Muscle of back (tissue), 3 donors: ENCODE measurements at regions not wholly inside any gene's neighbourhood (a gene's known extent, or its start where the extent isn't known, plus 50 kb on each side); places are given as distances from the start of the nearest gene placed in this dataset.
"Not testable (repeated sequence)": the region's sequence is repeated elsewhere in the genome, so short reads cannot be mapped to it uniquely, and the experiment has no call there.

Experiments used
- DNase-seq, 3 donors: peaks; one replicate each; pipeline versions ENCODE4 v3.0.0 to v3.0.0-alpha.2; 2013

DNA sequence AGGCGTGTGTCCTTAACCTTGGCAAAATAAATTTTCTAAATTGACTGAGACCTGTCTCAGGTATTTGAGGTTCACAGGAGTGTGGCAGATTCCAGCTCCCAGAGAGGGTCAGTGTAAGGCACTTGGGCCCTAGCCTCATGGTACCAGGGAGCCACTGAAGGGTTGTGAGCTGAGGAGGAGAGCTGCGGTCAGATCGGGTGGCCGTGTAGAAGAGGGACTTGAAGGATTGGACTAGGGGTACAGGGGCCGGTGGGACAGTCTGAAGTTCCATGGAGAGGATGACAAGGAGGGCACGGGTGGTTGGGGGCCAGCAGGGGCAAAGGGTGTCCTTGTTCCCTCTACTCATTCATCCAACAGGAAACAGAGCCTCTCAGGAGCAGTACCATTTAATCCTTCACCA lies 327.0 kb upstream of the HS6ST1 start:
- DNase-seq, result no peak

DNA sequence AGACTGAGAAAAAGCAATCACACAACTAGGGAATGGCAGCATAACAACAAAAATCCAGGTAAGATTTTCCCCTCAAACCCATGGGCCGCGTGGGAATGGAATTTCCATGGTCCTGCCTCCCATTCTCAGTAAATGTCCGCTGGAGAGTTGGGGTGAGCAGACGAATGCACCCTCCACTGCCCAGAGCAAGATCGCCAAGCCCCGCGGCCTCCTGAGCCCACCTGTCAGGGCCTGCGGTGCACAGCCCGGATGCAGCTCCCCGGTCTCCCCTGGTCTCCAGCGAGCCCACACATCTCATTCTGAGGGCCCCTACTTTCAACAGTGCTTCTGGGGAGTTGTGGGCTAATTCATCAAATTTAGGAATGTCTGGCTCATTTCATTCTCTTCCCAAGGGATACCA lies 327.4 kb upstream of the HS6ST1 start:
- no peak for DNase-seq

DNA sequence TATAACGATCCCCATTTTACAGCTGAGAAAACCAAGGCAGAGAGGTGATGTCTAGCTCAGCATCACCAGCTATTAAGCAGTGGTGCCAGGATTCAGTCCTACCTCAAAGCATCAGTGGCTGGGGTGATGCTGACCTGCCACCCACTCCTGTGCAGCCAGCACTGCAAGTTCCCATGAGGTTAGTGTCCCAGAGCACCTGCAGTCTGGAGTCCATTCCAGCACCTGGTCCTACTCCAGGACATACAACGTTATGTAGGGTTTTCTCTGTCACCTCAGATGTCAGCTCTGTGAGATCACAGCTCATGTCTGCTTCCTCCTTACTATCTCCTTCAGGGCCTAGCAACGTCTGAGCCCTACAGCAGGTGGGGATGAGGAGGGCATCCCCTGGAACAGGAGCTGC lies 328.0 kb upstream of the HS6ST1 start:
- no peak for DNase-seq

DNA sequence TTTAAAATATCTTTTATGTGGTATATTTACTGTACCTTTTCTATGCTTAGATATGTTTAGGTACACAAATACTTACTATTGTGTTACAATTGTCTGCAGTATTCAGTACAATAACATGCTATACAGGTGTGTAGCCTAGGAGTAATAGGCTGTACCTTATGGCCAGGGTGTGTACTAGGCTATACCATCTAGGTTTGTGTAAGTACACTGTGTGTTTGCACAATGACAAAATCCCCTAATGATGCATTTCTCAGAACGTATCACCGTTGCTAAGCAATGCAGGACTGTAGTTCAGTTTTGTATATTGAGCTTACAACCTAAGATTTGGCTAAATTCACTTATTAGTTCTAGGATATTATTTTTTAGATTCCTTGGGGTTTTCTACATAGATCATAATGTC lies 332.3 kb upstream of the HS6ST1 start:
- DNase-seq, result no peak

DNA sequence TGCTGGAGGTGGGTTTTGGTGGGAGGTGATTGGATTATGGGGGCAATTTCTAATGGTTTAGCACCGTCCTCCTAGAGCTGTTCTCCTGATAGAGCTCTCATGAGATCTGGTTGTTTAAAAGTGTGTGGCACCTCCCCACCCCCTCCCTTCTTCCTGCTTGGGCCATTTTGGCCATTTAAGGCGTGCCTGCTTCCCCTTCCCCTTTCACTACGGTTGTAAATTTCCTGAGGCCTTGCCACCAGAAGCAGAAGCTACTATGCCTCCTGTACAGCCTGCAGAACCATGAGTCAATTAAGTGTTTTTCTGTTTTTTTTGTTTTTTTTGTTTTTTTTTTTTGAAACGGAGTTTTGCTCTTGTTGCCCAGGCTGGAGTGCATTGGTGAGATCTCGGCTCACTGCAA lies 335.7 kb upstream of the HS6ST1 start:
- DNase-seq, result peak in 1 of 3 donors; percentile 32

DNA sequence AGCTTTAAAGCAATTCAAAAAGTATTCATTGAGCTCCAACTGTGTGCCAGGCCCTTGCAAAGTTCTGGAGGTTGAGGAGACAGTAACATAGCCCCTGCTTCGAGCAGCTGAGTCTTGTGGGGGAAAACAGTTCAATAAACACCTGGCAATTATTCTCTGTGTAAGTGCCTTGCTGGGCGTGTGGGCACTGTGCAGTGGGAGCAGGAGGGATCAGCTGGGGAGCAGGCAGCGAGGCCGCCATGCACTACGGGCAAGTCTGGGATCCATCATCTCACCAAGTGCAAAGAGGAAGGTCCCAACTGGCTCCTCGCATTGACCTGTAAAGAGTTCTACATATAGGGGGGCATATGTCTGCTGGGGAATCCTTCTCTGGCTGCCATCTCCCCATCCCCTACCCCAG lies 342.2 kb upstream of the HS6ST1 start:
- no peak for DNase-seq

DNA sequence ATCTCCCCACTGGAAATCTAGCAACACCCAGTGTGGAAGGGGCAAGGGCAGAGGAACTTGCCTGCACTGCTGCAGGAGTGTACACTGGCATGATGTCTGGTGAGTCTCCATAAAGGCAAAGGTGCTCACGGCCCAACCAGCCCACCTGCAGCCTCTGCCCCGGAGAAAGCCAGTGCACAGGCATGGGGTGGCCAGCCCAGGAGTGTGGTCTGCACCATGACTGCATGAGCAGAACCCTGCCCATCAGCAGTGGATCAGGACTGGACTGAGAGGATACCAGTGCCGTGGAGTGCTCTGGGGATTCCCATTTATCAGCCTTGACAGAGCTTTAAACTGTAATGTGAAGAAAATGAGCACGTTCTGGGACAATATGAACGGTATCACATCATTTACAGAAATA lies 342.6 kb upstream of the HS6ST1 start:
- DNase-seq, result no peak

DNA sequence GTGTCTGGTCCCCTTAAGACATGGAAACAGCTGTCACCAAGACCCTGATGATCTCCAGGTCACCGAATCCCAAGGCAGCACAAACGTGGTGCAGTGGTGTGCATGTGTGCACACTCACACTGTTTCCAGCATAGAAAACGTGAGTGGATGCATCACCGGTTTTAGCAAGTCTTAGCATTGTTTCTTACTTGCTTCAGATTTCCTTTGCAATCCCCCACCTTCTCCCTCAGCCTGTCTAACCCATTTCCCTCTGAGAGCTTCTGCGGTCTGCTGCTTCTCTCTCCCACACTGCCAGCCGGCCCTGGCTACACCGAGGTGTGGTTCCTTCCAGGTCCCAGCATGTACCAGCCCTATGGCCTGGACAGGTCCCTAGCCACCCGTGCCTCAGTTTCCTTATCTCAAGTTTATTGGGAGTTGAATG lies 343.4 kb upstream of the HS6ST1 start:
- no peak for DNase-seq

DNA sequence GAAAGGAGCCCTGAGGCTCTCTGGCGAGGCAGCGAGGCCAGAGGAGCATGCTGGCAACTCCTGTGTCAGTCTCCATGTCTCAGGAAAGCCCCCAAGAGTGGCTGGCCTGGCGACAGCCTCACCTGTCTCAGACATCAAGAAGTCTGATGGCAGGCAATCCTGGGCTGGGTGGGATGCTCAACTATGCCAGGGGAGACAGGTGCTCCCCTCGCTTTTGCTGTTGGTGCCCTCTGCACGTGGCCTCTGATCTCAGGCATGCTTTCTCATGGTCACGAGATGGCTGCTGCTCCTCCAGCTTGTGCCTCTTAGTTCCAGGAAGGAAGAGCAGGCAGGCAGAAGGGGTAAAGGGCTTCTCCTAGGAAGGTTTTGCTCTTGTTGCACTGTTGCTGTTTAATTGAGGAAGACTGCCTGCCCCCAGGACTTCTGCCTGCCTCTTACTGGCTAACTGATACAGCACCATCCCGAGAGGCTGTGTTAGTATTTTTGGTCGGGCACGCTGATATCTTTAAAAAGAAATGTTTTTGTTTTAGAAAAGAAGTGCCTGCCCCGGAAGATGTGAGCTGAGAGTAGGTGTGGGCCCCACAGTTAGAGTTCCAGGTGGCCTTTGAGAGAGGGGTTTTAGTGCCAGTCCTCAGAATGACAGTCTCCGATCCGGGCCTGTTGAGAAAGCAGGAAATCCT lies 344.8 kb upstream of the HS6ST1 start:
- DNase-seq, result no peak

DNA sequence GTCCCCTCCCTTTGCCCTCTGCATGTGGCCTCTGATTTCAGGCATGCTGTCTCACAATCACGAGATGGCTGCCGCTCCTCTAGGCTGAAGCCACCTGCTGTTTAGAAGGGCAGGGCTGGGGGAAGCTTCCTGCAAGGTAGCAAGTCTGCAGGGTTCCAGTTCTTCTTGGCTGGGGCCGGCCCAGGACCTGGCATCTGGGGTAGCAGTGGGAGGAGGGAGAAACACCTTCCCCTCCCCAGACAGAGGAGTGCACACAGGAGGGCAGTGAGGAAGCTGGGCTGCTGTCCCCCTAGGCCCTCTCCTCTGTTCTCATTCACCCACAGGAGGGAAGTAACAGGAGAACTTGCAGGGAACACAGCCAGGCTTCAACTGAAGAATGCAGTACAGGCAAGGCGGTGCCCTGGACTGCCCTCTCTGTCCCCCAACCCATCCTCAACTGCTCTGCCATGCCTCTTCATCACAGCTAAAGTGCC lies 345.9 kb upstream of the HS6ST1 start:
- DNase-seq, result no peak

DNA sequence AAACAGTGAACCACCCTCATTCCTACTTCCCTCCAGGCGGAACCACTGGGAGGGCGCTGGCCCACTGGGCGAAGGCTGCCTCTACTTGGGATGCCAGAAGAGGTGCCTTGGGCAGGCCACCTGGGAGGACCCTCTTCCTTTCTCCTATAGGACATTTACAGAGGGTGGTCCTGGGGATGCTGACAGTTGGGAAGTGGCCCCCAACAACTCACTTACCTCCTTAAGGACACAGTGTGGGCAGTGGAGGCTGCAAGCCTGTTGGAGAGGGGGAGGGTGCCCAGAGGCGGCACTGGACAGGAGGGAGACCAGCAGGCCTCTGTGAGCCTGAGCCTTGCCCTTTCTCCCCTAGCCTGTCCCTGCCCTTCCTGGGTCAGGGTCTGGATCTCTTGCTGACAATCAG lies 346.4 kb upstream of the HS6ST1 start:
- DNase-seq, result no peak

DNA sequence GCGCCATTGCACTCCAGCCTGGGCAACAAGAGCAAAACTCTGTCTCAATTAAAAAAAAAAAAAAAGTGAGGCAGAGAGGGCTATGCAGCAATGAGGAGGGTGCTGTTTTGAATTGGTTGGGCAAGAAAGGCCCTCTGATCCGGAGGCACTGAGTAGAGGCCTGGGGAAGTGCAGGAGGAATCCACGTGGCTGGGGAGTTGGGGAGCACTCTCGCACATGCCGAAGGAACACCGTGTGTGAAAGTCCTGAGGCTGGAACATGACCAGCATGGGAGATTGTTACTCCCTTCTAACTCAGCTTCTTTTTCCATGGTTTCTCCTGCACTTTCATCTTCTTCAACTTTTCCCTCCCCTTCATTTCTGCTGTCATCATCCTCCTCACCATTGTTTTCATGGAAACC lies 347.9 kb upstream of the HS6ST1 start:
- no peak for DNase-seq

DNA sequence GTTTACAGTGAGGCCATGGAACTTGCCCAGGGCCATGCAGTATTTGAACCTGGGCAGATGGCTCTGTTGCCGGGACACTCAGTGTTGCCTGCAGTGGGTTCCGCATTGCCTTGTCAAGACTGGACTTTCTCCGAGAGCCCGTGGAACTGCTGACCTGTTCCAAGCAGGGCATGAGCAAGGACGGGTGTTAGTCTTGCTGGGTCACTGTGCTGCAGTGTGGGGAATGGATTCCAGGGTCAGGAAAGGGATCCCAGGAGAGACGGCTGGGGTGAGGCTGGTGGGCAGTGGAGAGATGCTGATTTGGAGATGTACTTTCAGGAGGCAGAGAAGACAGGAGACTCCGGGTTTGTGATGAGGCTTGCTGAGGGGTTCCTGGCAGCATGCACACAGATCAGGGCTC lies 348.7 kb upstream of the HS6ST1 start:
- no peak for DNase-seq

DNA sequence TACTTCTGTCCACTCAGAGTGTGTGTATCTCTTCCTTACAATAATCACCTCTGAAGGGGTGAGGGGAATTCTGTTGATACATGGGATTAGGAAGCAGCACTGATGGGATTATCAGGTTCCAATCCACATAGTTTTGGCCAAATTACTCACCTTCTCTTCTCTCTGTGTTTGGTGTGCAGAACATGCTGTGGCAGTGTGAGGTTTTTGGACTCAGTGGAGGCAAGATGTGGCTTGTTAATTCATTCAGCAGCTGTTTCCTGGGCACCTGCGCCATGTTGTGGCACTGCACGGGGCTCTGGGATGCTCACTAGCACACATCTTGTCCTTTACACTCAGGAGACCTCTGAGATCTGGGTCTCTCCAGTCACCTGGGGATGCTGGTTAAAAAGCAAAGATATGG lies 350.3 kb upstream of the HS6ST1 start:
- no peak for DNase-seq

DNA sequence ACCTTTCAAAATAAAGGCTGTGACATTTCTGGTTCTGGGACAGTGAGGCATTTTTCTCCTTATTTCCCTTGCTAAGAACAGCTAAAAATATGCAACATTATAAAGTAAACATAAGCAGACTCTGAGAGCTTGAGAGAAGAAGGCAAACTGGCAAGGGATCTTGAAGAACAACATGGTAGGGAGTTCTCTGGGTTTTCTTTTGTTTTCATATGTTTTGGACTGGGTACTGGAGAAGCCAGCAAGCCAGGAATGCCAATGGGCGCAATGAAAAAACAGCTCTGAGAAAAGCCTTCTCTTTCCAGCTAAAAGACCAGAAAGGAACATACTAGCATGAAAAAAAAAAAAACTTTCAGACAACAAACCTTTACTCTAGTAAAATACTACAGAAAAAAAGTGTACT lies 351.4 kb upstream of the HS6ST1 start:
- DNase-seq, result no peak

DNA sequence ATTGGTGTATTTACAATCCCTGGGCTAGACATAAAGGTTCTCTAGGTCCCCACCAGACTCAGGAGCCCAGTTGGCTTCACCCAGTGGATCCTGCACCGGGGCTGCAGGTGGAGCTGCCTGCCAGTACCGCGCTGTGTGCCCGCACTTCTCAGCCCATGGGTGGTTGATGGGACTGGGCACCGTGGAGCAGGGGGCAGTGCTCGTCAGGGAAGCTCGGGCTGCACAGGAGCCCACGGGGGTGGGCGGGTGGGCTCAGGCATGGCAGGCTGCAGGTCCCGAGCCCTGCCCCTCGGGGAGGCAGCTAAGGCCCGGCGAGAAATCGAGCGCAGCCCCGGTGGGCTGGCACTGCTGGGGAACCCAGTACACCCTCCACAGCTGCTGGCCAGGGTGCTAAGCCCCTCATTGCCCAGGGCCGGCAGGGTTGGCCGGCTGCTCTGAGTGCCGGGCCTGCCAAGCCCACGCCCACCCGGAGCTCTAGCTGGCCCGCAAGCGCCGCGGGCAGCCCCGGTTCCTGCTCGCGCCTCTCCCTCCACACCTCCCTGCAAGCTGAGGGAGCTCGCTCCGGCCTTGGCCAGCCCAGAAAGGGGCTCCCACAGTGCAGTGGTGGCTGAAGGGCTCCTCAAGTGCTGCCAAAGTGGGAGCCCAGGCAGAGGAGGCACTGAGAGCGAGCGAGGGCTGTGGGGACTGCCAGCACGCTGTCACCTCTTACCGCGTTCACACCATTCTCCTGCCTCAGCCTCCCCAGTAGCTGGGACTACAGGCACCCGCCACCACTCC lies 353.5 kb upstream of the HS6ST1 start:
- not testable (repeated sequence) for DNase-seq

DNA sequence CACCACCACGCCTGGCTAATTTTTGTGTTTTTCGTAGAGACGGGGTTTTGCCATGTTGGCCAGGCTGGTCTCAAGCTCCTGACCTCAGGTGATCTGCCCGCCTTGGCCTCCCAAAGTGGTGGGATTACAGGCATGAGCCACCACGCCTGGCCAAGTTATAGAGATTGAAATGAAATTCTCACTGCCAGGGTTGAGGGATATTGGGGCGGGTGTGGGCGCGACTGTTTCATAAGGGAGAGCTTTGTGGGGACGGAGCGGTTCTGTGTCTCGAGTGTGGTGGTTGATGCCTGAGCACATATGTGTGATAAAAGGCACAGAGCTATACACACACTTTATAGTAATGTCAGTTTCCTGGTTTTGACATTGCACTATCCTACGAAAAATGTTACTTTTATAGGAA lies 361.0 kb upstream of the HS6ST1 start:
- not testable (repeated sequence) for DNase-seq

DNA sequence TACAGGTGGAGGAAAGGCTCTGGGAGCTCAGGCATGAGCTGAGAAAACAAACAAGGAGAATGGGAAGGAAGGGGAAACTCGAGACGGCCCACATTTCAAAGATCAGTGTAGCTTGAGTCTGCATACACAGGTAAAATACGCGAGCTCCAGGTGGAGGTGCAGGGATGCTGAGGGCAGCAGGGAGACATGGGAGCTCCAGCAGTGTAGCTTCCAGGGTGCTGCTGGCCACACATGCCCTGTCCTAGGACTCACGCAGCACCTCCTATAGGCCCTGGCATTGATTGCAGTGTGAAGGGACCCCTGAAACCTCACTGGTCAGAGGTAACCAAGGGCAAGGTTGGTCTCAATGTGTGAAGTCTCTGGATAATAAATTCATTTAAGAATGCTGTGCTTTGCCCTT lies 362.8 kb upstream of the HS6ST1 start:
- no peak for DNase-seq

DNA sequence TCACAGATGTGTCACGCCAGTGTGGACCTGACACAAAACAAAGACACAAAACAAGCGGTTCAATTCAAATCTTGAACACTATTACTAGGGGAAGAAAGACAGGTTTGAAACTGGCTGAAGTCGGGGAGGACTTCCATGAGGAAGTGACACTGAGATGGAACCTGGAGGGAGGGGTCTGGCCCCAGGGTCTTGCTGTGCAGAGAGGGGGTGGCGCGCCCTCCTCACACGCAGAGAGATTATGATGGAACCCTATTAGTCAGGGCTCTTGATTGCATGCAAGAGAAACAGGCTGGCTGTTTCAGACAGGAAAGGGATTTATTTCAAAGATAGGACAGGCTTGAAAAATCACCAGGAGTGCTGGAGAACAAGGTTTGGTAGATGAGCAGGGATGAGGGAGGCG lies 363.6 kb upstream of the HS6ST1 start:
- DNase-seq, result no peak

DNA sequence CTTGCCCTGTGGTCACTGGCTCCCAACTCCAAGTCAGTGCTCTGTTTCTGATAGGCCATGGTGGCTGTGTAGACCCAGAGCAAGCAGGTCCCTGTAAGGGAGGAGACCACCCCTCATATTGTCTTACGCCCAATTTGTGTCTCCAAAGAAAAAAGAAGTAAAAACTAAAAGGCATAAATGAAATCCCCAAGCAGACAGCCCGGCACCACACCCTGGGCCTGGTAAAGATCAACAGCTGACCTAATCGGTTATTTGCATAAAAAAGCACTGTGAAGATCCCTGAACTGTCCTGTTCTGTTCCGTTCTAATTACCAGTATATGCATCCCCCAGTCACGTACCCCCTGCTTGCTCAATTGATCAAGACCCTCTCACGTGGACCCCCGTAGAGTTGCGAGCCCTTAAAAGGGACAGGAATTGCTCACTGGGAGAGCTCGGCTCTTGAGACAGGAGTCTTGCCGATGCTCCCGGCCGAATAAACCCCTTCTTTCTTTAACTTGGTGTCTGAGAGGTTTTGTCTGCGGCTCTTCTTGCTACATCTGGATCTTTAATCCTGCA lies 364.1 kb upstream of the HS6ST1 start:
- DNase-seq, result no peak

DNA sequence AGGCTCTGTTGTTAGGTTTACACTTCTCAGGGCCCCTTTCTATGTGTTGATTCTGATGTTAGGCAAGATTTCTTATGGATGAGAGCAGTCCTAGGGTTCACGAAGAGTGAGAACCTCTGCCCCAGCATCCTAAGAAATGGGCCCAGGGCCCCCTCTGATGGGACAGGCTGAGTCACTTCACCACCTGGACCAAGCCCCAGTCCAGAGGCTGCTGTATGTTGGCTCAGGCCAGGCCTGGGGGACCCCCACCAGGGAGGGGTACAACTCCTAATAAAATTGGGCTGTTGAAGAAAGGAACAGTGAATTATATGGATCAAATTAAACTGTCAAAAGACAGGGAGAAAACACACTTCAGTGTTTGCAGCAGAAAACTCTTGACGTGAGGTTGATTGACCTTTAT lies 365.9 kb upstream of the HS6ST1 start:
- DNase-seq, result no peak

DNA sequence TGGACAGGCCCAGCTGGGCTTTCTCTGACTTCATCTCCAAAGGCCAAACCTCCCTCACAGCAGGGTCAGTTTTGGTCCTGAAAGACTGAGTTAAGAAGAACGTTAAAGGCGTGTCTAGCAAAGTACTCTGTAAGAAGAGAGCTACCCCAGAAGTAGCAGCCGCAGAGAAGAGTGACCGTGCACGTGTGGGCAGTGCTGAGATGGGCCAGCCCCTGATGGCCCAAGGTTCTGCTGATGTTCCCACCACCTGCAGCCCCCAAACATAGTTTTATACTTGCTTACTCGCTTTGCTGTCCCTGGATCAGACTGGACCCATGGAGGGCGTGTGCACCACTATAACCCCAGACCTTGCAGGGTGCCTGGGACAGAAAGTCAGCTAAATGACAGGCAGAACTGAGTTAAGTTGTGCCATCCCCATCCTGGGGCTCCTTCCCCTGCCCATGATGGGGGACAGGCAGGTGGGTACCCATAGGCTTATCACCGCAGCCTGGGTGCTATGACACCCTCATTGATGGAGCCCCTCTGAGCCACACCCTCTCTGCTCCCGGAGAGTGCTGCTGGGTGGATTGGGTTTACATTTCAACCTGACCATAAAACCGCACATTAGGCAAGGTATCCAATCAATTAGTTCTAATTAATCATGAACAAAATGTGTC lies 367.3 kb upstream of the HS6ST1 start:
- no peak for DNase-seq

DNA sequence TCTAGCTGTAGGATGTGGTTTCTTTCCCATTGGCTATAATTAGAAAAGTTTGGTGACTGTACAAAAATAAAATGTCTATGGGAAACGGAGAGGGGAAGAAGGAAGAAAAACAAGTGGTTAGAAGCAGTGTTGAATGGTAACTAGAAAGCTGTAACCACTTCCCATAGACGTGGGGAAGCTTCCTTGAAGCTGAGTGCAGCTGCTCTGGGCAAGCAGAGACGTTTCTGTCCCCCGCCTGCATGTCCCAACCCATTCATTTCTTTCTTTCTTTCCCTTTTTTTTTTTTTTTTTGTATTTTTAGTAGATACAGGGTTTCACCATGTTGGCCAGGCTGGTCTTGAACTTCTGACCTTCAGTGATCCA lies 367.8 kb upstream of the HS6ST1 start:
- no peak for DNase-seq
